ENCODE measurements at regions not wholly inside any gene's neighbourhood (a gene's known extent, or its start where the extent isn't known, plus 50 kb on each side); places are given as distances from the start of the nearest gene placed in this dataset.
A peak's percentile ranks its signal among the peaks of the same experiment; 100 is the strongest.

GRCh38 chr5:106853266-106853665 is 817.5 kb downstream of the EFNA5 start:
- Mint-ChIP-seq H3K9me3 (ENCODE audit: low read depth, unreplicated experiment) (no peaks in the 10 kb centered on the region), H3K4me3 (ENCODE audit: low read depth, unreplicated experiment) (no peak overlapping the region), H3K36me3 (ENCODE audit: insufficient read depth, unreplicated experiment) (no peaks in the 10 kb centered on the region), H3K27ac (ENCODE audit: unreplicated experiment) (no peak overlapping the region), H3K4me1 (ENCODE audit: low read depth, unreplicated experiment) (peaks cover 33% of the 10 kb centered on the region), H3K27me3 (ENCODE audit: unreplicated experiment) (no peaks in the 10 kb centered on the region)
- CTCF ChIA-PET, result no interaction called here
- BruUV-seq (replicated peaks), result no TSS peak
- intact Hi-C loops (cut with micrococcal nuclease; ENCODE audit: unreplicated experiment), result no loop called here
- TF ChIP-seq CTCF (IDR thresholded peaks at IDR 0.05; ENCODE audit: unreplicated experiment), result no peak
- no peak for DNase-seq

- H3K9me3 Mint-ChIP-seq (ENCODE audit: low read depth, unreplicated experiment), result no peaks in the 10 kb centered on the region
- CTCF ChIA-PET, result interaction anchor here (0.6 to 1.0 kb wide), 2 partner anchors 10 to 599 kb away, joined by 3 read pairs; no protein-coding TSS in a partner anchor
- H3K4me1 Mint-ChIP-seq (ENCODE audit: low read depth, unreplicated experiment), result peaks cover 34% of the 10 kb centered on the region
- H3K27ac Mint-ChIP-seq (ENCODE audit: unreplicated experiment), result no peak overlapping the region
- H3K36me3 Mint-ChIP-seq (ENCODE audit: insufficient read depth, unreplicated experiment), result no peaks in the 10 kb centered on the region
- no peak for DNase-seq
- H3K27me3 Mint-ChIP-seq (ENCODE audit: unreplicated experiment), result no peaks in the 10 kb centered on the region
- BruUV-seq (replicated peaks), result no TSS peak
- no peak overlapping the region for H3K4me3 Mint-ChIP-seq (ENCODE audit: low read depth, unreplicated experiment)
- TF ChIP-seq CTCF (IDR thresholded peaks at IDR 0.05; ENCODE audit: unreplicated experiment), result no peak
- intact Hi-C loops (cut with micrococcal nuclease; ENCODE audit: unreplicated experiment), result no loop called here
These were observed 821.5 kb downstream of the EFNA5 start for GRCh38 chr5:106849266-106849665.

GRCh38 chr5:106843812-106844416 is 826.8 kb downstream of the EFNA5 start:
- Mint-ChIP-seq H3K4me3 (ENCODE audit: low read depth, unreplicated experiment) (peak overlapping the region; percentile 5), H3K27ac (ENCODE audit: unreplicated experiment) (no peak overlapping the region), H3K4me1 (ENCODE audit: low read depth, unreplicated experiment) (peaks cover 14% of the 10 kb centered on the region), H3K27me3 (ENCODE audit: unreplicated experiment) (no peaks in the 10 kb centered on the region), H3K36me3 (ENCODE audit: insufficient read depth, unreplicated experiment) (no peaks in the 10 kb centered on the region), H3K9me3 (ENCODE audit: low read depth, unreplicated experiment) (peaks cover 10% of the 10 kb centered on the region)
- intact Hi-C loops (cut with micrococcal nuclease; ENCODE audit: unreplicated experiment), result no loop called here
- CTCF ChIA-PET, result interaction anchor here (0.6 to 1.1 kb wide), 9 partner anchors 9 to 829 kb away, joined by 3 to 9 read pairs (median 3); no protein-coding TSS in a partner anchor
- TF ChIP-seq CTCF (IDR thresholded peaks at IDR 0.05; ENCODE audit: unreplicated experiment), result peak; percentile 25
- BruUV-seq (replicated peaks), result no TSS peak
- peak; percentile 28 for DNase-seq

DNA sequence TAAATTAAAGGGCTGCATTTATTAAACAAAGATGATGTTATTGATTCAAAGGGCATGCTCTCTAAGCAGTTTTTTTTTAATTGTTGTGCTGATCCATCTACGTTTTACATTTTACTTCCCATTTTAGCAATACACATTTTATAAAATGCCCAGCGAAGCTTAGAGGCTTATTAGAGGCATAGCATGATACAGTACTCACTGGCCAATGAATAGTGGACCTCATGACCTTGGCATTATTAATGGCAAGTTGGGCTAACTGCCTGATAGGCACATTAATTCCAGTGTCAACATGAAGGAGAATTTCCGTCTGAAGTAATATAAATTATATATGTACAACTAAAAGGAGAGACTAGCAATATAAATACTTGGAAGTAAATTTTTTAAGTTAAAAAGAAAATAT is 837.2 kb downstream of the EFNA5 start:
- no peak overlapping the region for H3K27ac Mint-ChIP-seq (ENCODE audit: unreplicated experiment)

More for the DNA sequence above, 837.2 kb downstream of the EFNA5 start:
- no TSS peak for BruUV-seq (replicated peaks)
- intact Hi-C loops (cut with micrococcal nuclease; ENCODE audit: unreplicated experiment), result no loop called here
- TF ChIP-seq CTCF (IDR thresholded peaks at IDR 0.05; ENCODE audit: unreplicated experiment), result no peak
- Mint-ChIP-seq H3K4me3 (ENCODE audit: low read depth, unreplicated experiment) (no peak overlapping the region), H3K9me3 (ENCODE audit: low read depth, unreplicated experiment) (no peaks in the 10 kb centered on the region), H3K4me1 (ENCODE audit: low read depth, unreplicated experiment) (no peaks in the 10 kb centered on the region), H3K27me3 (ENCODE audit: unreplicated experiment) (no peaks in the 10 kb centered on the region), H3K36me3 (ENCODE audit: insufficient read depth, unreplicated experiment) (no peaks in the 10 kb centered on the region)
- DNase-seq, result no peak
- CTCF ChIA-PET, result no interaction called here

Data from Calu3 (cell line).